Thoracic aorta (tissue), 2 donors: ENCODE measurements at regions not wholly inside any gene's neighbourhood (a gene's known extent, or its start where the extent isn't known, plus 50 kb on each side); places are given as distances from the start of the nearest gene placed in this dataset.
"Not testable (repeated sequence)": the region's sequence is repeated elsewhere in the genome, so short reads cannot be mapped to it uniquely, and the experiment has no call there.

ENCODE experiments used
- ATAC-seq: fragments of 150-250 bp; one replicate; pipeline ENCODE4 v1.8.0; 2017; ENCODE audit warnings: low read depth; ENCODE audit not compliant: insufficient number of reproducible peaks, low FRiP score
- DNase-seq: peaks from one replicate; pipeline ENCODE4 v3.0.0-alpha.2; 2020; ENCODE audit warnings: low spot score
- H3K27ac ChIP-seq, 2 donors: fragments of 200-600 bp; sonication (generic); 1 replicate in 1 of 2; 2 replicates in 1 of 2; pipeline ENCODE4 v1.5.1; 2016; ENCODE audit warnings: mild to moderate bottlenecking in 2 of 2, moderate library complexity in 2 of 2
- H3K27me3 ChIP-seq: fragments of 200-600 bp; sonication (generic); replicated peaks from 2 replicates; pipeline ENCODE4 v1.6.0; 2016; ENCODE audit warnings: mild to moderate bottlenecking; ENCODE audit not compliant: insufficient read depth
- H3K36me3 ChIP-seq: fragments of 200-600 bp; sonication (generic); one replicate; pipeline ENCODE4 v1.5.1; 2016
- H3K4me1 ChIP-seq, 2 donors: fragments of 200-600 bp; sonication (generic); 1 replicate in 1 of 2; 2 replicates in 1 of 2; pipeline versions ENCODE4 v1.5.1 to v1.6.0; 2016; ENCODE audit warnings: low read depth in 2 of 2, mild to moderate bottlenecking in 1 of 2; ENCODE audit not compliant: control insufficient read depth in 1 of 2
- H3K4me3 ChIP-seq: fragments of 200-600 bp; sonication (generic); 2 replicates; pipeline ENCODE4 v1.5.1; 2016; ENCODE audit warnings: mild to moderate bottlenecking
- H3K9me3 ChIP-seq: fragments of 200-600 bp; sonication (generic); 2 replicates; pipeline ENCODE4 v1.5.1; 2016
- TF ChIP-seq, protein P1 (sequence below): fragments of 200-600 bp; sonication (generic); IDR thresholded peaks from one replicate; pipeline ENCODE4 v1.5.1; 2019; ENCODE audit warnings: antibody characterized with exemption

DNA sequence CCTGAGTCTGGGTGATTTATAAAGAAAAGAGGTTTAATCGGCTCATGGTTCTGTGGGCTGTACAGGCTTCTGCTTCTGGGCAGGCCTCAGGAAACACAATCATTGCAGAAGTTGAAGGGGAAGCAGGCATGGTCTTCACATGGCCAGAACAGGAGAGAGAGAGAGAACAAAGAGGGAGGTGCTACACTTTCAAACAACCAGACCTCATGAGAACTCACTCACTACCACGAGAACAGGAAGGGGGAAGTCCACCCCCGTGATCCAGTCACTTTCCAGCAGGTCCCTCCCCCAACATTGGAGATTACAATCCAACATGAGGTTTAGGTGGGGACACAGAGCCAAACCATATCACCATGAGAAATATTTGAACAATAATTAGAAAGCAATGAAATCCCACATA, 222.9 kb downstream of the FAM72C start:
- Histone ChIP-seq H3K9me3 (no peaks in the 10 kb centered on the region), H3K27me3 (no peaks in the 10 kb centered on the region), H3K36me3 (no peaks in the 10 kb centered on the region), H3K4me1 (no peaks in the 10 kb centered on the region), H3K4me3 (no peak overlapping the region), H3K27ac (no peak overlapping the region)
- TF ChIP-seq, protein P1, sequence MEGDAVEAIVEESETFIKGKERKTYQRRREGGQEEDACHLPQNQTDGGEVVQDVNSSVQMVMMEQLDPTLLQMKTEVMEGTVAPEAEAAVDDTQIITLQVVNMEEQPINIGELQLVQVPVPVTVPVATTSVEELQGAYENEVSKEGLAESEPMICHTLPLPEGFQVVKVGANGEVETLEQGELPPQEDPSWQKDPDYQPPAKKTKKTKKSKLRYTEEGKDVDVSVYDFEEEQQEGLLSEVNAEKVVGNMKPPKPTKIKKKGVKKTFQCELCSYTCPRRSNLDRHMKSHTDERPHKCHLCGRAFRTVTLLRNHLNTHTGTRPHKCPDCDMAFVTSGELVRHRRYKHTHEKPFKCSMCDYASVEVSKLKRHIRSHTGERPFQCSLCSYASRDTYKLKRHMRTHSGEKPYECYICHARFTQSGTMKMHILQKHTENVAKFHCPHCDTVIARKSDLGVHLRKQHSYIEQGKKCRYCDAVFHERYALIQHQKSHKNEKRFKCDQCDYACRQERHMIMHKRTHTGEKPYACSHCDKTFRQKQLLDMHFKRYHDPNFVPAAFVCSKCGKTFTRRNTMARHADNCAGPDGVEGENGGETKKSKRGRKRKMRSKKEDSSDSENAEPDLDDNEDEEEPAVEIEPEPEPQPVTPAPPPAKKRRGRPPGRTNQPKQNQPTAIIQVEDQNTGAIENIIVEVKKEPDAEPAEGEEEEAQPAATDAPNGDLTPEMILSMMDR, result no peak
- ATAC-seq (no peak), DNase-seq (no peak)

DNA sequence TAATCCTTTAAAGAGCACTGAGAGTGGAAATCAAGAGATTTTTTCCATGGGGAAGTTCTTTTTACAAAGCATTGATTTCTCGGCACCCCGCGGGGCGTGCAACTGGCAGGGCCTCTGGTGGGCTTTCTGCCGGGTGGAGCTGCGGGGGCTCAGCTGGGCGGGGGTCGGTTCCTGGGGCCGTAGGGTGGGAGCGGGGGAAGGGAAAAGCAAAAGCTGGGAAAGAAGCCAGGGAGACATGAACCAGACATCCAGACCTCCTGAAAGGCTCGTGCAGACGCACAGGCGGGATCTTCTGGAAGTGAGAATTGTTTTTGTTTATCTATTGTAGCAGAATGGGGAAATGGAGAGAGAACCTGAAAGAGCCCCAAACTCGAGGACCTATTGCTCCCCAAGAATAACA, 235.2 kb downstream of the FAM72C start:
- ATAC-seq (no peak), DNase-seq (no peak)
- Histone ChIP-seq H3K27ac (no peak overlapping the region), H3K27me3 (no peaks in the 10 kb centered on the region), H3K4me3 (peak overlapping the region; percentile 54), H3K4me1 (no peaks in the 10 kb centered on the region), H3K36me3 (no peaks in the 10 kb centered on the region), H3K9me3 (no peaks in the 10 kb centered on the region)
- TF ChIP-seq, protein P1, result no peak

DNA sequence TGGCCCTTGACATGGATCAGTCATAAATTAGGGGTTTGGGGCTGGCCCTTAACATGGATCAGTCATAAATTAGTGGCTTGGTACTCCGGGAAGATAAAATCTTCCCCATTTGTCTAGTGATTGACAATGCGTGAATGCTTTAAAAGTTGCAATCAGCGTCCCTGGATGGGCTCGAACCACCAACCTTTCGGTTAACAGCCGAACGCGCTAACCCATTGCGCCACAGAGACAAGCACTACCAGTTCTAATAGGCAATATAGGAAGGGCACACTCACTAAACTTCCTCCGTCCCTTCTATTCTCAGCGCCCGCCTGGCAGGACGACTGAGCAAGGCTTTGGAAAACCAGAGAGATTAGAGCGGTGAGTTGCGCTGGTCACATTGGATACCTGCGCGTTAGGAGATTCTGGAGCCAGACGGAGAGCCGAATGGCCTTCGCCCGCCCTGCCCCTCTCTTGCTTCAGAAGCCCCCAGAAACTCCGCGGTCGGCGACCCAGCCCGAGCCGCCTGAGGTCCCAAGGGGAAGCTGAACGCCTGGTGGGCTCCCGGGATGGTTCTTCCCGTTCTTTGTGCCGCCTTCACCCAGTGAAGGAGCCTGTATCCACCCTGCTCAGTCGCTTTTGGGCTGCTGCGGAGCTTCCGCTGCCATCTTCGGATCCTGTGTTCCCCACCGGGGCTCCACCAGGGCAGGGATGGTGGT, 235.9 kb downstream of the FAM72C start:
- H3K4me3 ChIP-seq, result peak overlapping the region; percentile 54
- ATAC-seq, result no peak

DNA sequence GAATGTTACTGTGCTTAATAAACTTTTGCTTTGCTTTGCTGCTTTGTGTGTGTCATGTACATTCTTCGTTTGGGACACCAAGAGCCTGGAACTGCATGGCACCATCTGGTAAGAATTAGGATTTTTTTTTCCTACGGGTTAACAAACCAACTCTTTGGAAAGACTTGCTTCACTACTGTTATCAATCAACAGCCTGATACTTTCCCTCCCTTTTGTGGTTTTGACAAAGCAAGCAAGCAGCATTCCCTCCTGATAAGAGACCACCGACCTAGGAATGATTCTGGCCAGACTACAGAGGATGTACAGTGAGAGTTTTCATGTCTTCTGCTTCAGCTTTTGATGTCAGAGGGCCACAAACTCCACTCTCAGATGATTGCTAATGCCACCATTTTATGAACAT, 237.5 kb downstream of the FAM72C start:
- H3K9me3 ChIP-seq, DNase-seq, H3K4me1 ChIP-seq, H3K27me3 ChIP-seq, ATAC-seq, H3K4me3 ChIP-seq, H3K36me3 ChIP-seq, H3K27ac ChIP-seq: not testable (repeated sequence)

More for the DNA sequence above, 235.9 kb downstream of the FAM72C start:
- TF ChIP-seq, protein P1, result no peak
- DNase-seq, result no peak
- H3K27me3 ChIP-seq, result no peaks in the 10 kb centered on the region
- H3K36me3 ChIP-seq, result no peaks in the 10 kb centered on the region
- H3K27ac ChIP-seq, result no peak overlapping the region
- H3K4me1 ChIP-seq, result no peaks in the 10 kb centered on the region
- no peaks in the 10 kb centered on the region for H3K9me3 ChIP-seq

DNA sequence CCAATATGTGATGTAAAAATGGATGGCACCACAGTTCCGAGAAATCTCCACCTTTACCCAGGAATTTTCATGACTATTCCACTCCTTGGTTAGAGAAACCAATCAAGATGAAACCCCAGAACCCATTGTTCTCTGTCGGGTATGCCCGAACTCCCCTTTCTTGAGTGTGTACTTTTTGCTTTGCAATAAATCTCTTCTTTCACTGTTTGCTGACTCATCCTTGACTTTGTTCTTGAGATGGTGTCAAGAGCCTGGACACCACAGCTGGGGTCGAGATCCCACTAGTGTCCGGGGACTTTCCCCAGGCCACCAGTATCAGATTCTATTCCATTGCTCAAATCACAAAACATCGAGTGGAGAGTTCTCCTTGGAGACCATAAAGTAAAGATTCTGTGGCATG, 240.9 kb downstream of the FAM72C start:
- not testable (repeated sequence) for H3K27ac ChIP-seq, H3K9me3 ChIP-seq, DNase-seq, H3K27me3 ChIP-seq, H3K4me3 ChIP-seq, H3K36me3 ChIP-seq, H3K4me1 ChIP-seq, ATAC-seq

DNA sequence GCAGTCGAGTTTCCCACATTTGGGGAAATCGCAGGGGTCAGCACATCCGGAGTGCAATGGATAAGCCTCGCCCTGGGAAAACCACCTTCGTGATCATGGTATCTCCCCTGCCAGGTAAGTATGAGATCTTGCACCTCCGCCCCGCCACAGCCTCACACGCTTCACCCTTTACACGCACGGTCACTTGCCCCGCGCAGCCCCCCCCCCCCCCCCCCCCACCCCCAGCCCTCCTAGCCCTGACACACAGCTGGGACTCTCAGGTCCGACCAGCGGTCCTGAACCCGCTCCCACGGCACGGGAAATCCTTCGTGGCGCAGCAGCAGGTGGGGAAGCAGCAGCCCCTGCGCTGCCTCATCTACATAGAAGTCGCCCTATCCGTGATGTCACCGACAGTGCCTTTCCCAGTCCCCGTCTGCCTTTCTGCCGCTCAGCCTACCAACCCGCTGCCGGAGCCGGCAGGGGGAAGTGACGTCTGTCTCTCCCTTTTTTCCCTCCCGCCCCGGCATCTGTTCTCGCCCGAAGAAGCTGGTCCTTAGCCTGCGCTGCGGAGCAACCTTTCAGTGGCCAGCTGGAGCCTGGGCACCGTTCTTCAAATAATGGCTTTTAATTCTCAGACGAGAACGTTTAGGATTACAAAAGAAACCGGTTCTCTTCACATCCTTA, 242.2 kb downstream of the FAM72C start:
- not testable (repeated sequence) for H3K4me1 ChIP-seq, ATAC-seq, H3K36me3 ChIP-seq, H3K27ac ChIP-seq, H3K4me3 ChIP-seq, H3K9me3 ChIP-seq, H3K27me3 ChIP-seq, DNase-seq

DNA sequence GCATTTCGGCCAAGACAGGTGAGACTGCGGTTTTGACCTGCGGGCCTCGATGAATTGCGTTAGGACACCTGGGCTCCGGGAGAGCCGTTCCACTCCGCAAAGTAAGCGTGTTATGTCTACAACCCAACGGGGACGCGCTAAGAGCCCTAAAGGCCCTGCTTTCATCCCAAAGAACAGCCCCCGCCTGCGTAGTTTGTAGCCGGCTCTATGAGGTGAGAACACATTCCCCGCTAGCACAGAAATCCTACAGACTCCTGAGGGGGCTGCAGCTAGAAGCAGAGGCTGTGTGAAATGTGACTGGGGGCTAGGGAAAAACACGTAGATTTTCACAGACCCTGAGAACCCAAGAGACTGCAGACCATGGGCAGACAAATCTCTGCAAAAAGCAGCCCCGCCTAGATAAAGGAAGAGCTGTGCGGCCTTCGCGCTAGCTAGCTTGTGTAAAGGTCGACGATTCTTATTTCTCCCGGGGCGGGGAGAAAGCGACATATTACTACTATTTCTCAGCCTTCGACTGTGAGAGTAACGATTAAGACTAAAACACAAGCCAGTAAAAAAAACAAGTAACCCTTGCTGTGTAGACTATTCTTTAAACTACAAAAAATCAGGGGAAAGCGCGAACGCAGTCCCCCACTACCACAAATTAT, 242.9 kb downstream of the FAM72C start:
- H3K4me3 ChIP-seq, H3K4me1 ChIP-seq, H3K27ac ChIP-seq, H3K36me3 ChIP-seq, H3K27me3 ChIP-seq, DNase-seq, H3K9me3 ChIP-seq, ATAC-seq: not testable (repeated sequence)
